H1 (cell line): ENCODE measurements at regions not wholly inside any gene's neighbourhood (a gene's known extent, or its start where the extent isn't known, plus 50 kb on each side); places are given as distances from the start of the nearest gene placed in this dataset.

Experiments
- ATF2 ChIP-seq: IDR thresholded peaks from 2 replicates; pipeline ENCODE4 v1.6.1; 2012; ENCODE audit warnings: low read length, inconsistent platforms
- BACH1 ChIP-seq: IDR thresholded peaks from 2 replicates; pipeline ENCODE4 v1.6.1; 2012; ENCODE audit warnings: low read length, improper control_type of control experiment
- CBX5 ChIP-seq: fragments of 300-800, 300-1000 bp; sonication (generic); IDR thresholded peaks from 2 replicates; pipeline ENCODE4 v1.7.1; 2016; ENCODE audit warnings: antibody characterized with exemption, low read length, low read depth
- CEBPB ChIP-seq: IDR thresholded peaks from 2 replicates; pipeline ENCODE4 v1.6.1; 2012; ENCODE audit warnings: low read depth, low read length
- CHD2 ChIP-seq: IDR thresholded peaks from 2 replicates; pipeline ENCODE4 v1.6.1; 2012; ENCODE audit warnings: low read length, improper control_type of control experiment
- CTBP2 ChIP-seq: IDR thresholded peaks from 2 replicates; pipeline ENCODE4 v1.7.0; 2011; ENCODE audit warnings: borderline replicate concordance, mild to moderate bottlenecking, moderate library complexity, mixed read lengths, low read length; ENCODE audit not compliant: insufficient read depth, insufficient read length
- CTCF ChIP-seq, 3 experiments: IDR thresholded peaks; 1 replicate in 2 of 3; 2 replicates in 1 of 3; pipeline versions ENCODE4 v1.5.1 to v1.6.1; 2011; ENCODE audit warnings: low read length in 3 of 3, mild to moderate bottlenecking in 3 of 3, inconsistent platforms in 2 of 3, low read depth in 1 of 3, moderate library complexity in 1 of 3; ENCODE audit not compliant: insufficient read depth in 1 of 3; ENCODE audit errors: control extremely low read depth in 1 of 3
- EZH2 ChIP-seq: fragments of 200-600 bp; sonication (generic); IDR thresholded peaks from 2 replicates; pipeline ENCODE4 v1.7.1; 2012; ENCODE audit warnings: low read depth, mild to moderate bottlenecking, moderate library complexity, low read length, inconsistent platforms; ENCODE audit not compliant: severe bottlenecking
- NRF1 ChIP-seq: IDR thresholded peaks from 2 replicates; pipeline ENCODE4 v1.6.1; 2011; ENCODE audit warnings: mild to moderate bottlenecking, low read depth, low read length, improper control_type of control experiment
- POLR2A ChIP-seq, 2 experiments: IDR thresholded peaks; 1 replicate in 1 of 2; 2 replicates in 1 of 2; pipeline ENCODE4 v1.6.1; 2011; ENCODE audit warnings: low read depth in 2 of 2, low read length in 2 of 2, mild to moderate bottlenecking in 2 of 2; ENCODE audit errors: control extremely low read depth in 1 of 2
- POLR2AphosphoS5 ChIP-seq: IDR thresholded peaks from 2 replicates; pipeline ENCODE4 v1.6.1; 2011; ENCODE audit warnings: low read depth, low read length
- RAD21 ChIP-seq, 2 experiments: IDR thresholded peaks in 1 of 2; conservative IDR thresholded peaks in 1 of 2; 2 replicates each; pipeline ENCODE4 v1.6.1; 2011; ENCODE audit warnings: low read depth in 2 of 2, low read length in 2 of 2, improper control_type of control experiment in 1 of 2, inconsistent platforms in 1 of 2, mild to moderate bottlenecking in 1 of 2, moderate library complexity in 1 of 2
- SAP30 ChIP-seq: fragments of 300-600 bp; sonication (generic); IDR thresholded peaks from 2 replicates; pipeline ENCODE4 v1.7.1; 2012; ENCODE audit warnings: low read length, moderate library complexity, mild to moderate bottlenecking, inconsistent platforms; ENCODE audit not compliant: insufficient read depth, insufficient replicate concordance

- no peak for TF ChIP-seq CTCF (IDR thresholded peaks at IDR 0.05; ENCODE audit: control extremely low read depth in 1 of 3, insufficient read depth in 1 of 3, low read depth in 1 of 3, low read length in 3 of 3)
- no peak for TF ChIP-seq POLR2AphosphoS5
- TF ChIP-seq CTBP2, result no peak
- no peak for TF ChIP-seq RAD21 (IDR thresholded peaks at IDR 0.05 in 1 of 2, conservative IDR thresholded peaks at IDR 0.05 in 1 of 2; ENCODE audit: low read depth in 2 of 2, low read length in 2 of 2)
- TF ChIP-seq POLR2A (IDR thresholded peaks at IDR 0.05; ENCODE audit: control extremely low read depth in 1 of 2, low read depth in 2 of 2, low read length in 2 of 2), result no peak
- TF ChIP-seq EZH2, result no peak
- no peak for TF ChIP-seq SAP30
- TF ChIP-seq NRF1, result no peak
- no peak for TF ChIP-seq ATF2
- TF ChIP-seq CHD2, result no peak
- no peak for TF ChIP-seq CEBPB
- no peak for TF ChIP-seq CBX5
- no peak for TF ChIP-seq BACH1
These were observed 258.9 kb downstream of the FOXO1 start for GRCh38 chr13:40407567-40407966.
